Left cardiac atrium (tissue), 4 donors: ENCODE measurements at regions not wholly inside any gene's neighbourhood (a gene's known extent, or its start where the extent isn't known, plus 50 kb on each side); places are given as distances from the start of the nearest gene placed in this dataset.

Source experiments
- ATAC-seq, 2 donors: fragments of 200-7000 bp; cut with Tn5 transposase; one replicate each; pipeline ENCODE4 v1.9.1; 2020; ENCODE audit warnings: mild to moderate bottlenecking in 2 of 2, moderate library complexity in 2 of 2
- DNase-seq: peaks from one replicate; pipeline ENCODE4 v3.0.0-alpha.2; 2020
- intact Hi-C, 2 donors: fragments of 100-400 bp; cut with DNase I; formaldehyde crosslinking; loops; one replicate each; pipeline versions ENCODE4 v1.14.1 to v1.15.1; 2022 to 2023
- donor health status: DM: no; HTN: yes; CAD: no.
- donor health status: DM: no; HTN: yes; CAD: no; lungs with severe emphysema.
- donor health status: DM: yes; HTN: yes; CAD: no.
- donor health status: Dilated cardiomyopathy.

DNA sequence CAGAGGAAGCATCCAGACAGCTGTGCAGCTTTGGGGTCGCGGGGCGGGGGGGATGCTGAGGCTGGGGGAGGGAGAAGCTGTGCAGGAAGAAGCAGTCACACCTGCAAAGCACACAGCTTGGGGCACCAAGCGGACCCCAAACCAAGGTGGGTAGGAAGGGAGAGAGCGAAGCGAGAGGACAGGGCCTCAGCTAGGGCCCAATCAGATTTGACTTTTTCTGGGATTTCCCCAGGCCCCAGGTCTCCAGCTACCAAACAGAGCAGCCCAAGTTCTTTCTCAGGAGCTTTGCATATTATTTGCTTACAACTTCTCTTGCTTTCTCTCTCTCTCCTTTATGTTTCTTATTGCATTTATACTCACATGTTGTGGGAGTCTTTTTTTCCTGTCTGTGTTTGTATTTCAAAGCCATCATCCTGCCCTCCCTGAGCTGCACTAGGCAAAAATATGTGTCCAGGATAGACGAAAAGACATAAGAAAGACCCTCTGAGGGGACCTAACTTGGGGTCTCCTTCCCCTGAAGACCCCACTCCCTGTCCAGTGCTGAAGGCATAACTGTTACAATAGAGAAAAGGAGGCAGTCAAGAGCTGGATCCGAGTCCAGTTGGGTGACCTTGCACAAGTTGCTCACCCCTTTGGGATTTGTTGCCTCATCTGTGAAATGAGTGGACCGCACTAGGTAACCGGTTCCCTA is 50.6 kb upstream of the SMNDC1 start:
- intact Hi-C loops, result loop anchor here in 1 of 2 donors (5.0 kb wide), 1 partner anchor 182 kb away; no protein-coding TSS in a partner anchor
- ATAC-seq (no peak), DNase-seq (no peak)

DNA sequence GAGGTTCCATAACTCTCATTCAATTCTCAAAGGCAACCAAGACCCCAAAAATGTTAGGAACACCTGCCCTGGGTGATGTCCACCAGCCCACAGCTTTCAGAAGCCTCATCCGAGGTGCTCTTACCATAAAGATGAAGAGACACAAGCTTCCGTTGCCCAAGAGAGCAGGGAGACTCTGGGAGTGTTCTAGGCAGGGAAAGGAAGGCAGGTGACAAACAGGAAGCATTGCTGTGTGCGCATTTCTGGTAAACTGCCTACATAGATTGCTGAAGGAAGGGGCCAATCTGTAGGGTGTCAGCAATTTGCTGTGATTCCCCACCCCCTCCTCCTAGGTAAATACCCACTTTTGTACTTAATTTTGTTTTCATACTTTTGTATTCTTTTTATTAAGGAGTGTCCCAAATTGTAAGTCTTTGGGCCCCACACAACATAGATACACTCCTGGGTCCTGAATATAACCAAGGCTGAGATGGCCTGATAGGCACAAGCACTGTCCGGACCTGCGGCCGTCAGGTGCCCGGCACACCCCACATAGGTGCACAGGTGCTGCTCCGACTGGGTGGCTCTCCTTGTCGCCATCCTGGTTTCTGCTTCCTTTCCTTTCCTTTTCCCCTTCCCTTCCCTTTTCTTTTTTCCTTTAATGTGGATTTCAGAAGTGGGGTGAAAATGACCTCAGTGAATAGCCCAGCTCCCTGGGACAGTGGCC is 51.4 kb upstream of the SMNDC1 start:
- intact Hi-C loops, result loop anchor here in 1 of 2 donors (5.0 kb wide), 1 partner anchor 181 kb away; no protein-coding TSS in a partner anchor
- no peak for DNase-seq
- no peak for ATAC-seq

DNA sequence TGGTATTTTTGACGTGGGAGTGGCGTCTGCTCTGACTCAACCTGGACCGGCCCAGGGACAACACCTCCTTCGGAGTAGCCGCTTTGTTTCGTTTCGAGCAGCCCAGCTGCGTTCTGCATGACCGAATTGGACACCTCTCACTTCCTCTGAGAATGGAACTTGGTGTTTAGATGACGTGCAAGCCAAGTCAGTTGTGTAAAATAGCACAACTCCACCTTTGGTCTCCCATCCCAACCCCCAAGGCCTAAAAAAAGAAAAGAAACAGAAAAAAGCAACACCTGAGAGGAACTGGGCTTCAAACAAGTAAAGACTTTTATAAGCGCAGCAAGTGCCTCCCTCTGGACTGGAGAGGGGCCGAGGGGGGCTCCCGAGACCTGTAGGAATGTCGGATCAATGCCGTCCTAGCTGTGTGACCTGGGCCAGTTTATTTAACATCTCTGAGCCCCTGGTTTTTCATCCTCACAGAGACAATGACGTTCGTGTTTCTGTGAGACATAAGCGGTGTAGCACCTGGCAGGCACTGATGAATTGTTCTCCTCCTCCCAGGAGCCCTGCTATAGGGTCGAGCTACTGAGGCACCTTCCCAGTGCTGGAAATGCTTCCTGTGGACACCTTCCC is 52.0 kb upstream of the SMNDC1 start:
- DNase-seq (peak; percentile 44), ATAC-seq (peak in 1 of 2 donors; percentile 56)
- intact Hi-C loops, result loop anchor here in 1 of 2 donors (5.0 kb wide), 1 partner anchor 181 kb away; no protein-coding TSS in a partner anchor

DNA sequence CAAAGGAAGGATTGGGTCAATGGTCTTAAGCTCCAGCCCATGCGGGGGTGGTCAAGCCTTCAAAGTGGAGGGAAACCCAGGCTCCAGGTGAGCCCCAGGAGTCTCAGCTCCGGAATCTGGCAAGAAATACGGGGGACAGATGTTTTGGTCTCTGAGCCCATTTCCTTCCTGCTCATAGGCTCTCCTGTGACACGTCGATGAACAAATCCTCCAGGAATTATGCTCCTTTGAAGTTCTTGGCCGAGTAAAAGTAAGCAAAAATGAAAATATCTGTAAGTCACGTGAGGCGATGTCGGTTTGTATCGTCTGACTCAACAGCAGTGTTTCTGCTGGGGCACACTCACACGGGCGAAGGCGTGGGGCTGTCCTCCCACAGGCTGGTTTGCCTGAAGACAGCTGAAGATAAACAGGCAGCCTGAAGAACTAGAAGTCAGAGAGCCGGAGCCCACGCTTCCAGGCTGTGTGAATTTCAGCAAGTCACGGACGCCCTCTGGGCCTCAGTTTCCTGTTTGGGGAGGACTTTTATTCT is 52.6 kb upstream of the SMNDC1 start:
- DNase-seq (peak; percentile 36), ATAC-seq (peak in 1 of 2 donors; percentile 70)
- intact Hi-C loops, result loop anchor here in 1 of 2 donors (5.0 kb wide), 1 partner anchor 180 kb away; no protein-coding TSS in a partner anchor

DNA sequence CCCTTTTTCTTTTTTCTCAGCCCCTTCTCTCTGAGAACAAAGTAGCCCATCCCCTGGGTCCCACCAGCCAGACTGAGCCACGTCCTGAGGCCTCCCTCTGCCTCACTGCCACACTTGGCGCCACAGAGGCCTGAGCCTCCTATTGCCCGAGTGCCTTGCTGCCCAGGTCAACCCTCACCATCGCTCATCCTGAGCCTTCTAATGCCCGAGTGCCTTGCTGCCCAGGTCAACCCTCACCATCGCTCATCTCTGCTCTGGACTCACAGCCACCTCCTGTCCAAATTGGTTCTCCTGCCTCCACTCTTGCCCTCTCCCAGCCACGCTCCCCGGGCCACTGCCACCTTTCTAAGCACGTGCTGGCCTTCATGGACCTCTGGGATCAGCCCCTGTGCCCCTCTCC is 53.2 kb upstream of the SMNDC1 start:
- intact Hi-C loops, result loop anchor here in 1 of 2 donors (5.0 kb wide), 1 partner anchor 179 kb away; no protein-coding TSS in a partner anchor
- no peak for ATAC-seq

DNA sequence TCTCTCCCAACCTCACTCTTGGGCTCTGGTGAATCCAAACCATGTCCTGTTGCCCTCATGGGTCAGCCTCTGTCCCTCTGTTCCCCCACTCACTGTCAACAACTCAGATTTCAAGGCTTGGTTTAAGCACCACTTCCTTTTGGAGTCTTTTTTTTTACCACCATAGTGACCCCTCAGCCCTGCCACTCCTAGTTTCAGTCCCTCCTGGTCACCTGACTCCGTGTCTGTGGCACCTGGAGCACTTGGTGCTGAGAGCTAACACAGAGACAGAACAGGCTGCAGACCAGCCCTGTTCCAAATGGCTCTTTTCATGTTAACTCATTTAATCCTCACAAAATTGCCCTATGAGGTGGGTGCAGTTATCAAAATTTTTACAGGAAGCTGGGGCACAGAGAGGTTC is 53.6 kb upstream of the SMNDC1 start:
- intact Hi-C loops, result loop anchor here in 1 of 2 donors (5.0 kb wide), 1 partner anchor 179 kb away; no protein-coding TSS in a partner anchor
- DNase-seq, result no peak

More for the DNA sequence above, 53.2 kb upstream of the SMNDC1 start:
- no peak for DNase-seq

DNA sequence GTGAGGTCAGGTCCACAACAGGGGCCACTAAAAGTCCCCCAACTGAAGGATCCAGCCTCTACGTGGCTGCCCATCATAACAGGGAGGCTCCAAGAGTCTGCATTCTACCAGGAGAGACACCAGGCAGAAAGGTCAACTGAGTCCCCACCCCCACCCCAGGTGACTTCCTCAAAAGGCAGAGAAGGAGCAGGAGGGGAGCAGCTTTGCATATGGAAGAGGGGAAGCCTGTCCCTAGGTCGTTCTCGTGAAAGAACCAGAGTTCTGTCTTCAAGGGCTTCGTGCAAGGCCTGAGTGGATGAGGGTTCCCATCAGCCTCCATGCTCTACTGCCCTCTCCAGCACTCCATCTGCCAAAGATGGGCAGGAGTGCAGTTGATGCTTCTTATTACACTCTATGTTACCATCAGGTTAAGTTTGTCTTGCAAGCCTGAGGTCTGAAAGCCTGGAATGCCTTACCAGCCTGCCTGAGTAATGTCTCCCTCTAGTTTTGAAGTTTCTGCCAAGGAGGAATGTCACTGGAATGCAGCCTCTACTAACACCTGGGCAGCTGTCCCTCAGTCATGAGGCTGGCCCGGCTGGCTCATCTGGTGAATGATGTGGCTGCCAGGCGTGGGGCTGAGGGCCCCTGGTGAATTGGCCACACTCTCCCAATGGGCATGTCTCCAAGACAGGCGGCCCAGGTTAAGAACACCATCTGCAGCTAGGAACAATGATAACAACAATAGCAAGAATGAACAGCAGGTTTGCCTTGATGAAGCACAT is 54.3 kb upstream of the SMNDC1 start:
- intact Hi-C loops, result loop anchor here in 1 of 2 donors (5.0 kb wide), 1 partner anchor 178 kb away; no protein-coding TSS in a partner anchor
- no peak for DNase-seq
- no peak for ATAC-seq

More for the DNA sequence above, 53.6 kb upstream of the SMNDC1 start:
- ATAC-seq, result no peak

DNA sequence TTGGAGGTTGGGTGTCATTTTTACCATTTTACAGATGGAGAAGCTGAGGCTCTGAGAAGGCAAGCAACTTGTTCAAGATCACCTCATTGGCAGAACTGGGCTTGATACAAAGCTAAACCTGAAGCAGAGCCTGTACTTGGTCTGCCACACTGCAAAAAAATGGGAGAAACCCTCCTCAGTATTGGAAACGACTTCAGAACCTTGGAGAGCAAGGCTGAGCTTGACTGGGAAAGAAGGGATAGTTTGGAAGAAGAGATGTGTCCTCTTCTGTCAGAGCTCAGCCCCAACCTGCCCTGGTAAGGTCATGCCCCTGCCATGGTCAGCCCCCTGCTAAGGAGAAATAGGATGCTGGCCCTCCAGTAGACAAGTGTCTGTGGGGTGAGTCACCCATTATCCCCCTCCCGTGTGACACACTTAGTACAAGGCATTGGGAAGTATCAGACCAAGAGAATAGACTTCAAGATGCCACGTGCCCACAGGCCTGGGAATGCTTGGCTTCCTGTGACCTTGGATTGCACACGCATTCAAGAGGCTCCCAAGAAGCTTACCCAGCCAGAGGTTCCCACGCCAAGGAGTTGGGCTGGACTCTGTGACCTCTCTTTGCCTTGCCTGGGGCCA is 56.2 kb upstream of the SMNDC1 start:
- ATAC-seq (no peak), DNase-seq (no peak)
- intact Hi-C loops, result no loop called here

DNA sequence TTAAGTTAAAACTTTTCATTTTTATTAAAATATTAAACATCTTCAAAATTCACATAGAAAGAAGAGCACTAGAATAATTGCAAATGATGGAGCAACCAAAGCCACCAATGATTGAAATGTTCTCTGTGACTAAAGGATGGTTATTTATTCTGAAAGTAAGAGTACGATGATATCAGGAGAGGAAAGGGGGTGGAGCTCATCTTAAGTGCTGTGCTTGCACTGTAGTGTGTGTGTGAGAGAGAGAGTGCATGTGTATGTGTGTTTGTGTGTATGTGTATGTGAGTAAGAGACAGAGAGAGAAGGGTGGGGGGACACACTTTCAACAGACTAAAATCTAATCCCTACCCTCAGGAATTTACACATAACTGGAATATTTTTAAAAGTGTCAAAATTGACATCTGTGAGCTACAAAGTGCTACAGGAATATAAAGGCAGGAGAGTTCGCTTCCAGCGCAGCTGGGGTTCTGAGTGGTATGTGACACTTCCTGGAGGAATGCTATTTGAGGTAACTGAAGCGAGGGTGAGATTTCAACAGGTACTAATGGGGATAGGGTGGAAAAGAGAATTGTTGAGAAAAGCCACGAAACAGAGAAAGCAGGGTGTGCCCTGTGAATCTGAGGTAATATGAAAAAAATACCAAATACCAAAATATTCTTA is 57.2 kb upstream of the SMNDC1 start:
- intact Hi-C loops, result no loop called here
- ATAC-seq (no peak), DNase-seq (no peak)

DNA sequence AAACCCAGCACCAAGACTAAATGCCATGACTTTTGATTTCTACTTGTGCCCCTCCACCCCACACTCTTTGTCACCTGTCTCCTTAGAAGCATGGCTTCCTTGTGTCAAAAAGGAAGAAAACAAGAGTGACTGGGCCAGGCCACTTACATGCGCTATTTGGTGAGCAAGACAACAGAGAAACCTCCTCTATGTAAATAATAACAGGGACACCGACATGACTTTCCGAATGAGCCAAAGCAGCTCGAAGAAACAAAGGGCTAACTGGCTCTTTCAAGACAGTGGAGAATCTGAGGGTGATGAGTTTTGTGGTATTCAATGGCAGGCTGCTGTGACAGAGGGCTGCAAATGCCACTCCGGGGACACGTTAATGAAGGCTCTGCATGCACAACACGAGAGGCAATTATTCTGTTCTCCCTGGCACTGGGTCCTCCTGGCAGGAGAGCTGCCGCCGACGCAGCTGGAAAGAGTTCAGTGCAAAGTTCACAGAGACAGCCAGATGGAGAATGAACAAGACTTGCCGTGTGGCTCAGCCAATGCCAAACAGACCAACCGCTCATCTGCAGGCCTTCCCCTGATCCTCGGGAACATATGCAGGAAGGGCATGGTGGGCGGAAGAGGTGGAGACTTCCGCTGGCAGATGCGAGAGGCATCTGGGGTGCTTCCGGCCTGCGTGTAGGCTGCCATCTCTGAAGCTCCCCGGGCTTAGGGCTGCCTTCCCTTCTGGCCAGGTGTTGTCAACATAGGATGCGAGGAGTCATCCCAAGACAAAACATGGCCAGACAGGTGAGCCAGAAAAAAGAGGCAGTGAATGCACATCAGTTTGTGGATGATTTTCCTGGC is 59.1 kb upstream of the SMNDC1 start:
- intact Hi-C loops, result no loop called here
- peak; percentile 39 to 50 for ATAC-seq
- DNase-seq, result no peak

DNA sequence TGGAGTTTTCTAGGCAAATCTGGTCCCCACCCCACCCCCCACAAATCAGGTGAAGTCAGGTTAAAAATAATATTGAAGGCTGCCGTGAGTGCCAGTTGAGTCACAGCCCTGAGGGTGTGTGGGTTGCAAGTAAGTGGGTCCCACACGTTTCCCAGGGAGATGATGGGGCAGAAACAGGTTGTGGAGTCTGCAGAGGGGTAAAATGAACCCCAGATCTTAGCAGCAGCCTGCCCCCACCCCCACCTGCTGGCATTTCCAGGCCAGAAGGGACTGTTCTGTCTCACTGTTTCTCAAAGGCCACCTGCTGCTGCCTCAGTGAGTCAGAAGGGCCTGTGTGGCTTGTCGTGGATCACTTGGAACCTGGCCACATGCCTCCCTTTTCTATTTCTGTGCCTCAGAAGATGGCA is 59.8 kb upstream of the SMNDC1 start:
- intact Hi-C loops, result no loop called here
- ATAC-seq, result no peak
- no peak for DNase-seq

DNA sequence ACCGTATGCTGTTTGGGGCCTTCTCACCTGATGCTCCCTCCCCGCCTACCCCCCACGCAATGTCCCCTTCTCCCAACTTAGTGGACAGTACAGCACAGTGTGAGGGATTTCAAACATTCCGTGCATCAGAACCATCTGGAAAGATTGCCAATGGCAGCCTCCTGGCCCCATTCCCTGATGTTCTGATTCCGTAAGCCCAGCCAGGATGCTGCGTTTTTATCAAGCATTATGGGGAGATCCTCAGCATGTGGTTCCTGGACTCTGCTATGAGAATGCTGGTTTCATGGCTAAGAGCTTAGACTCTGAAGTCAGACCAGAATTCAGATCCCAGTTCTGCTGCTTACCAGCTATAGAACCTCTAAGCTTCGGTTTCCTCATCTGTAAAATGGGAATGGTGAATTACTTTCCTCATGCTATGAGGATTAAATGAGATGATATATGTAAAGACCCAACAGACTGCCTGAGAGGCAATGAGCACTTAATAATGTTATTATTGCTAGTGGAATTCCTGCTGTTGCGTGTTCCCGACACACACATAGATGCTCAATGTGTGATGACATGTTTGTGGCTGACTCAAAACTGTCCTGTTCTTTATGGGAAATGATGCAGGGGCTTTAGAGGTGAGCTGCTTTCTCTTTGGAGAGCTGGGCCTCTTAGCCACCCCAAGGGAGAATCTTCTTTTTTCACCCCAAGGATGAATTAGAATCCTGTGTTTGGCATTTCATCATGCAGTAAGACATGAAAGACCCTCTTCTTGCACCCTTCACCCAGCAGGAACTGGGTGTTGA is 60.8 kb upstream of the SMNDC1 start:
- intact Hi-C loops, result no loop called here
- ATAC-seq, result no peak
- DNase-seq, result no peak

DNA sequence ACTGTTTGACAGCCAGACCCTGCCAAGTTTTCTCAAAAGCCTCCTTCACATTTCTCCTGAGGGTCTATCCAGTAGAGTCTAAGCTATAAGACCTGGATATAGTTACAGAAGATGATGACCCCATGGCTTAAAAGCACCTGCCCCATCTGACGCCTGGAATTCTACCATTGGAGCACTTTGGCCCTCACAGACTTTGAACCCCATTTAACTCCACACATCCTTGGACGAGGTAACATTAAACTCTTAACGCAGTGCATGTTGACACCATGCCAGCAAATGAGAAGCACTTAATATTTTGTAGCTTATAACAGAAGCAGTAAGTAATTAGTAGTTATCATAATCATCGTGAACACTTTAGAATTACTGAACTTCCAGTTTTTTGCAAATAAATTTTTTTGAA is 61.9 kb upstream of the SMNDC1 start:
- no peak for ATAC-seq
- intact Hi-C loops, result no loop called here
- no peak for DNase-seq

DNA sequence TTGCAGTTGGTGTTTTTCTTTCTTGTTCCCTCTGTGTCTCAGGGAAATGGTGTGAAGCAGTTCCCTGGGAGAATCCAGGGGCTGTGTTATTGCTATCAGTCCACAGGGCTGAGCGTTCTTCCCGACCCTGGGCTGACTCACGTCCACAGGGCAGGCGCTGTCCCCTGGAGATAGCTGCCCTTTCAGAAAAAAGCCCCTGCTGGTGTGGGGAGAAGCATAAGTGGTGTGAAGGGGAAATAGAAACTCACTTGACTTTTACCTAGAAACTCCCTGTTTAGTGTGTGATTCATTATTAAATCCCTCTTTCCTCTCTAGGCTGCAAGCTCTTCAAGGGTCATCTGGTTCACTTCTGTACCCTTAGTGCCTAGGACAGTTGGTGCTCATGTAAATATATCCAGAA is 63.3 kb upstream of the SMNDC1 start:
- intact Hi-C loops, result no loop called here
- ATAC-seq, result peak in 1 of 2 donors; percentile 51
- no peak for DNase-seq

DNA sequence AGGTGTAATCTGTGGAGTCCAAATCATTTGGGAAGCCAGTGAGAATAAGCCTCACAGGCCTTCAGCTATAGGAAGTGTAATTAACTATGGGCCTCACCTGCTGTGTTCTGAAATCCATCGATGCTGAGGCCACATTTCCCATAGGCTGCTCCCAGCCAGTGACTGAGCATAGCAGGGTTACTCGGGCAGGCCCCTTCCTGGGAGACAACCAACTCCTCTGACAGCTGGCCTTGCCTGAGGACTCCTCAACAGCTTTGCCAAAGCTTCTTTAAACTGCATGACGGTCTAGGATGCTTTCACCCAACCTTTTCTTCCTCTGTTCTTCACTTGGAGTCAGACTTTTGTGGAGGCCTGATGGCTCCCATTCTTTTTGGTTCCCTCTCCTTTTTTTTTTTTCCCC is 63.8 kb upstream of the SMNDC1 start:
- intact Hi-C loops, result no loop called here
- no peak for DNase-seq
- ATAC-seq, result no peak

DNA sequence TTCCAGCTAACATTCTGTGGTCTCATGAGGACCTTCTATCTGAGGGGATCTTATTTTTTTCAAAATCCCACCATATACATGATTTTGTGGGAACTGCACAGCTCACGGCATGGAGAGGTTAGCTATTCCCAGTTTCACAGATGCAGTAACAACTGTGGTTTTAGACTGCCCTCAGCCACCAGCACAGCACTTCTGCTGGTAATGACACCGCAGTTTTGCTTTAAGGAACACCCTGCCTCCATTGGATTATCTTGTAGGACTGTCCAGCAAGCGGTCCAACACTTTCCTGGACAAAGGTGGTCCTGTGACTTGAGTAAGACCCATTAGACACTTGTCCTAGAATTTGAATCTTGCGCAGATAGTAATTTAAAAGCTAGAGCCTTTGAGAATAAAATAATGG is 65.3 kb upstream of the SMNDC1 start:
- DNase-seq (no peak), ATAC-seq (no peak)
- intact Hi-C loops, result no loop called here
